HG03575 (cell line): ENCODE measurements at regions not wholly inside any gene's neighbourhood (a gene's known extent, or its start where the extent isn't known, plus 50 kb on each side); places are given as distances from the start of the nearest gene placed in this dataset.

ENCODE experiments used
- ATAC-seq: cut with Tn5 transposase; IDR thresholded peaks from one replicate; pipeline ENCODE4 v1.9.1; 2021; ENCODE audit not compliant: unreplicated experiment, insufficient number of reproducible peaks, low FRiP score; ENCODE audit errors: extremely low read depth

GRCh38 chr3:21801631-21802030 is 50.6 kb upstream of the ZNF385D start:
- no peak for ATAC-seq

GRCh38 chr3:21803604-21804003 is 52.6 kb upstream of the ZNF385D start:
- ATAC-seq = no peak

GRCh38 chr3:21804330-21804729 is 53.3 kb upstream of the ZNF385D start:
- ATAC-seq = no peak

- no peak for ATAC-seq
Measured at GRCh38 chr3:21806733-21807132, 55.7 kb upstream of the ZNF385D start.

- ATAC-seq = no peak
Measured at GRCh38 chr3:21825684-21826083, 74.7 kb upstream of the ZNF385D start.

GRCh38 chr3:21826416-21826815 is 75.4 kb upstream of the ZNF385D start:
- ATAC-seq = no peak

- no peak for ATAC-seq
Measured at GRCh38 chr3:21830541-21830940, 79.5 kb upstream of the ZNF385D start.

GRCh38 chr3:21835264-21835663 is 84.3 kb upstream of the ZNF385D start:
- ATAC-seq = no peak

- ATAC-seq = no peak
Measured at GRCh38 chr3:21836227-21836626, 85.2 kb upstream of the ZNF385D start.

GRCh38 chr3:21839176-21839575 is 88.2 kb upstream of the ZNF385D start:
- ATAC-seq = no peak

- ATAC-seq = no peak
Measured at GRCh38 chr3:21839592-21839991, 88.6 kb upstream of the ZNF385D start.

- no peak for ATAC-seq
Measured at GRCh38 chr3:21847005-21847404, 96.0 kb upstream of the ZNF385D start.

GRCh38 chr3:21859124-21860081 is 108.4 kb upstream of the ZNF385D start:
- ATAC-seq = no peak

- no peak for ATAC-seq
Measured at GRCh38 chr3:21860082-21860475, 109.1 kb upstream of the ZNF385D start.

GRCh38 chr3:21860657-21861056 is 109.6 kb upstream of the ZNF385D start:
- no peak for ATAC-seq

GRCh38 chr3:21876782-21877181 is 125.8 kb upstream of the ZNF385D start:
- ATAC-seq = no peak

- no peak for ATAC-seq
Measured at GRCh38 chr3:21877214-21877754, 126.3 kb upstream of the ZNF385D start.

- no peak for ATAC-seq
Measured at GRCh38 chr3:21879184-21879886, 128.3 kb upstream of the ZNF385D start.

- ATAC-seq = no peak
Measured at GRCh38 chr3:21888656-21889055, 137.6 kb upstream of the ZNF385D start.

GRCh38 chr3:21889166-21889565 is 138.2 kb upstream of the ZNF385D start:
- ATAC-seq = no peak
